Hepatocyte (in vitro differentiated cells): ENCODE measurements at regions not wholly inside any gene's neighbourhood (a gene's known extent, or its start where the extent isn't known, plus 50 kb on each side); places are given as distances from the start of the nearest gene placed in this dataset.

ENCODE experiments used
- DNase-seq: peaks from one replicate; pipeline ENCODE4 v3.0.0-alpha.2; 2016; ENCODE audit warnings: low spot score
- H2AFZ ChIP-seq: fragments of 200-600 bp; sonication (generic); 2 replicates; pipeline ENCODE4 v1.6.0; 2016; ENCODE audit warnings: antibody characterized with exemption, mild to moderate bottlenecking
- H3K27ac ChIP-seq: fragments of 200-600 bp; sonication (generic); 2 replicates; pipeline ENCODE4 v1.5.1; 2016; ENCODE audit warnings: mild to moderate bottlenecking
- H3K27me3 ChIP-seq: fragments of 200-600 bp; sonication (generic); 2 replicates; pipeline ENCODE4 v1.6.1; 2016
- H3K36me3 ChIP-seq: fragments of 200-600 bp; sonication (generic); replicated peaks from 2 replicates; pipeline ENCODE4 v1.5.1; 2016; ENCODE audit warnings: low read depth; ENCODE audit not compliant: insufficient read depth
- H3K4me1 ChIP-seq: fragments of 200-600 bp; sonication (generic); 2 replicates; pipeline ENCODE4 v1.5.1; 2016; ENCODE audit warnings: mild to moderate bottlenecking, moderate library complexity; ENCODE audit not compliant: insufficient read depth
- H3K4me2 ChIP-seq: fragments of 200-600 bp; sonication (generic); 2 replicates; pipeline ENCODE4 v1.6.0; 2016
- H3K4me3 ChIP-seq: fragments of 200-600 bp; sonication (generic); 2 replicates; pipeline ENCODE4 v1.5.1; 2016; ENCODE audit warnings: mild to moderate bottlenecking
- H3K79me2 ChIP-seq: fragments of 200-600 bp; sonication (generic); 2 replicates; pipeline ENCODE4 v1.6.0; 2017; ENCODE audit warnings: mild to moderate bottlenecking
- H3K9me2 ChIP-seq: fragments of 200-600 bp; sonication (generic); replicated peaks from 2 replicates; pipeline ENCODE4 v1.6.0; 2017; ENCODE audit warnings: mild to moderate bottlenecking; ENCODE audit not compliant: insufficient read depth
- H3K9me3 ChIP-seq: fragments of 200-600 bp; sonication (generic); 2 replicates; pipeline ENCODE4 v1.5.1; 2016; ENCODE audit warnings: low read depth, mild to moderate bottlenecking
- H4K20me1 ChIP-seq: fragments of 200-600 bp; sonication (generic); 2 replicates; pipeline ENCODE4 v1.6.0; 2016; ENCODE audit warnings: mild to moderate bottlenecking; ENCODE audit not compliant: insufficient read depth, poor library complexity, severe bottlenecking
- EZH2 ChIP-seq: fragments of 200-600 bp; sonication (generic); IDR thresholded peaks from 2 replicates; pipeline ENCODE4 v1.6.1; 2016; ENCODE audit warnings: antibody characterized with exemption, mild to moderate bottlenecking, borderline replicate concordance
- EZH2phosphoT487 ChIP-seq: fragments of 200-600 bp; sonication (generic); IDR thresholded peaks from one replicate; pipeline ENCODE4 v1.6.1; 2018; ENCODE audit warnings: antibody characterized with exemption, mild to moderate bottlenecking, low read depth, moderate library complexity; ENCODE audit not compliant: unreplicated experiment, severe bottlenecking
- WGBS: methylation state at CpG from one replicate; pipeline ENCODE4 v1.1.6; 2016; ENCODE audit warnings: low lambda C conversion rate; ENCODE audit errors: missing lambda C conversion rate; 5-methylcytosine and 5-hydroxymethylcytosine counted together
- TF ChIP-seq, protein P1 (sequence below): fragments of 200-600 bp; sonication (generic); IDR thresholded peaks from 2 replicates; pipeline ENCODE4 v1.5.1; 2016; ENCODE audit warnings: antibody characterized with exemption, mild to moderate bottlenecking; ENCODE audit not compliant: poor library complexity

- Histone ChIP-seq H3K9me3 (no peaks in the 10 kb centered on the region), H3K79me2 (no peaks in the 10 kb centered on the region), H3K9me2 (no peaks in the 10 kb centered on the region), H2AFZ (no peak overlapping the region), H3K4me1 (no peaks in the 10 kb centered on the region), H3K36me3 (no peaks in the 10 kb centered on the region), H3K27me3 (no peaks in the 10 kb centered on the region), H3K4me2 (no peak overlapping the region), H3K27ac (no peak overlapping the region), H4K20me1 (no peaks in the 10 kb centered on the region), H3K4me3 (no peak overlapping the region)
- 77% methylated on average over 7 of the region's 7 CpGs for WGBS
- no peak for TF ChIP-seq EZH2phosphoT487
- TF ChIP-seq EZH2, result no peak
- TF ChIP-seq, protein P1, sequence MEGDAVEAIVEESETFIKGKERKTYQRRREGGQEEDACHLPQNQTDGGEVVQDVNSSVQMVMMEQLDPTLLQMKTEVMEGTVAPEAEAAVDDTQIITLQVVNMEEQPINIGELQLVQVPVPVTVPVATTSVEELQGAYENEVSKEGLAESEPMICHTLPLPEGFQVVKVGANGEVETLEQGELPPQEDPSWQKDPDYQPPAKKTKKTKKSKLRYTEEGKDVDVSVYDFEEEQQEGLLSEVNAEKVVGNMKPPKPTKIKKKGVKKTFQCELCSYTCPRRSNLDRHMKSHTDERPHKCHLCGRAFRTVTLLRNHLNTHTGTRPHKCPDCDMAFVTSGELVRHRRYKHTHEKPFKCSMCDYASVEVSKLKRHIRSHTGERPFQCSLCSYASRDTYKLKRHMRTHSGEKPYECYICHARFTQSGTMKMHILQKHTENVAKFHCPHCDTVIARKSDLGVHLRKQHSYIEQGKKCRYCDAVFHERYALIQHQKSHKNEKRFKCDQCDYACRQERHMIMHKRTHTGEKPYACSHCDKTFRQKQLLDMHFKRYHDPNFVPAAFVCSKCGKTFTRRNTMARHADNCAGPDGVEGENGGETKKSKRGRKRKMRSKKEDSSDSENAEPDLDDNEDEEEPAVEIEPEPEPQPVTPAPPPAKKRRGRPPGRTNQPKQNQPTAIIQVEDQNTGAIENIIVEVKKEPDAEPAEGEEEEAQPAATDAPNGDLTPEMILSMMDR, result no peak
- no peak for DNase-seq
Measured at GRCh38 chr14:79920180-79920692, 291.1 kb downstream of the DIO2 start.
